ENCODE measurements at regions not wholly inside any gene's neighbourhood (a gene's known extent, or its start where the extent isn't known, plus 50 kb on each side); places are given as distances from the start of the nearest gene placed in this dataset.
A peak's percentile ranks its signal among the peaks of the same experiment; 100 is the strongest.
"Not testable (repeated sequence)": the region's sequence is repeated elsewhere in the genome, so short reads cannot be mapped to it uniquely, and the experiment has no call there.

GRCh38 chr7:10465536-10465935 lies 508.1 kb upstream of the PHF14 start:
- H3K27ac ChIP-seq (ENCODE audit: low read depth in 1 of 2, low read length in 2 of 2); H3K27me3 ChIP-seq (ENCODE audit: control insufficient read depth in 1 of 2, insufficient read depth in 2 of 2, low read length in 1 of 2); intact Hi-C loops (cut with DNase I); ATAC-seq (ENCODE audit: low FRiP score); H3K36me3 ChIP-seq (ENCODE audit: control insufficient read depth in 1 of 2, insufficient read depth in 2 of 2, low read length in 1 of 2); DNase-seq; H3K4me1 ChIP-seq (ENCODE audit: control insufficient read depth in 1 of 2, insufficient read depth in 2 of 2, low read length in 2 of 2); H3K4me3 ChIP-seq (ENCODE audit: low read length in 2 of 2); H3K9me3 ChIP-seq (ENCODE audit: control insufficient read depth, low read length): not testable (repeated sequence)
- 98% methylated on average over 19 of the region's 30 CpGs; no CpG with 5 or more reads in 1 of the 2 donors for WGBS, 2 donors

- 79 to 89% methylated on average over 6 of the region's 6 CpGs for WGBS, 2 donors
- Histone ChIP-seq H3K27ac (ENCODE audit: low read depth in 1 of 2, low read length in 2 of 2) (no peak overlapping the region), H3K36me3 (ENCODE audit: control insufficient read depth in 1 of 2, insufficient read depth in 2 of 2, low read length in 1 of 2) (no peaks in the 10 kb centered on the region), H3K4me1 (ENCODE audit: control insufficient read depth in 1 of 2, insufficient read depth in 2 of 2, low read length in 2 of 2) (no peaks in the 10 kb centered on the region), H3K4me3 (ENCODE audit: low read length in 2 of 2) (no peak overlapping the region), H3K9me3 (ENCODE audit: control insufficient read depth, low read length) (no peaks in the 10 kb centered on the region), H3K27me3 (ENCODE audit: control insufficient read depth in 1 of 2, insufficient read depth in 2 of 2, low read length in 1 of 2) (no peaks in the 10 kb centered on the region)
- intact Hi-C loops (cut with DNase I): no loop called here
- ATAC-seq (ENCODE audit: low FRiP score) (no peak), DNase-seq (no peak)
Observed at GRCh38 chr7:10468908-10469307, 504.8 kb upstream of the PHF14 start.

GRCh38 chr7:10469476-10469875 lies 504.2 kb upstream of the PHF14 start:
- no peak overlapping the region for H3K27ac ChIP-seq (ENCODE audit: low read depth in 1 of 2, low read length in 2 of 2)
- intact Hi-C loops (cut with DNase I): no loop called here

GRCh38 chr7:10471280-10472058 lies 502.2 kb upstream of the PHF14 start:
- Histone ChIP-seq H3K4me1 (ENCODE audit: control insufficient read depth in 1 of 2, insufficient read depth in 2 of 2, low read length in 2 of 2) (no peaks in the 10 kb centered on the region), H3K27me3 (ENCODE audit: control insufficient read depth in 1 of 2, insufficient read depth in 2 of 2, low read length in 1 of 2) (no peaks in the 10 kb centered on the region), H3K36me3 (ENCODE audit: control insufficient read depth in 1 of 2, insufficient read depth in 2 of 2, low read length in 1 of 2) (no peaks in the 10 kb centered on the region), H3K4me3 (ENCODE audit: low read length in 2 of 2) (no peak overlapping the region), H3K27ac (ENCODE audit: low read depth in 1 of 2, low read length in 2 of 2) (no peak overlapping the region), H3K9me3 (ENCODE audit: control insufficient read depth, low read length) (no peaks in the 10 kb centered on the region)
- WGBS, 2 donors: 24 to 31% methylated on average over 2 of the region's 2 CpGs
- ATAC-seq (ENCODE audit: low FRiP score) (no peak), DNase-seq (no peak)
- intact Hi-C loops (cut with DNase I): no loop called here

More at GRCh38 chr7:10469476-10469875, 504.2 kb upstream of the PHF14 start:
- 24 to 30% methylated on average over 7 of the region's 7 CpGs for WGBS, 2 donors
- DNase-seq: no peak
- Histone ChIP-seq H3K9me3 (ENCODE audit: control insufficient read depth, low read length) (no peaks in the 10 kb centered on the region), H3K4me1 (ENCODE audit: control insufficient read depth in 1 of 2, insufficient read depth in 2 of 2, low read length in 2 of 2) (no peaks in the 10 kb centered on the region), H3K4me3 (ENCODE audit: low read length in 2 of 2) (no peak overlapping the region), H3K27me3 (ENCODE audit: control insufficient read depth in 1 of 2, insufficient read depth in 2 of 2, low read length in 1 of 2) (no peaks in the 10 kb centered on the region), H3K36me3 (ENCODE audit: control insufficient read depth in 1 of 2, insufficient read depth in 2 of 2, low read length in 1 of 2) (no peaks in the 10 kb centered on the region)
- ATAC-seq (ENCODE audit: low FRiP score): no peak

- no peak overlapping the region for H3K27ac ChIP-seq (ENCODE audit: low read depth in 1 of 2, low read length in 2 of 2)
- no peaks in the 10 kb centered on the region for H3K27me3 ChIP-seq (ENCODE audit: control insufficient read depth in 1 of 2, insufficient read depth in 2 of 2, low read length in 1 of 2)
- no peaks in the 10 kb centered on the region for H3K36me3 ChIP-seq (ENCODE audit: control insufficient read depth in 1 of 2, insufficient read depth in 2 of 2, low read length in 1 of 2)
- no peak for DNase-seq
- intact Hi-C loops (cut with DNase I): no loop called here
- no peak for ATAC-seq (ENCODE audit: low FRiP score)
- H3K9me3 ChIP-seq (ENCODE audit: control insufficient read depth, low read length): no peaks in the 10 kb centered on the region
- no peak overlapping the region for H3K4me3 ChIP-seq (ENCODE audit: low read length in 2 of 2)
- 41 to 46% methylated on average over 3 of the region's 3 CpGs for WGBS, 2 donors
- H3K4me1 ChIP-seq (ENCODE audit: control insufficient read depth in 1 of 2, insufficient read depth in 2 of 2, low read length in 2 of 2): no peaks in the 10 kb centered on the region
Observed at GRCh38 chr7:10472115-10472514, 501.6 kb upstream of the PHF14 start.

DNA sequence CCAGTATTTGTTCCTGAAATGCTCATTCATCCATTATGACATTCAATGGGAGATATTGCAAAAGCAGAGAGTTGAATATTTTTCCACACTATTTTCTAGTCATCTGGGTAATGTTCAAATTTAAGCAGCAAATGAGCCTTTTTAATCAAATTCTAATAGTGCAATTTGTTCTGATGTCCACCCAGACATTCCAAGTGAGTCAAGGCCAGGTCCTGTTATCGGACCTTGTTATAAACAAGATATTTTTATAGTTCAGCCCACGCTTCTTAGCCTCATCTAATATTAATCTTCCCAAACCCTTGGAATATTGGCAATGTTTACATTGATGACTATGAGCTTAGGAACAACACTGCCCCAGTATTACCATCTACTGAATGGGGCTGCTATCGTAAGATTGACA lies 500.1 kb upstream of the PHF14 start:
- Histone ChIP-seq H3K36me3 (ENCODE audit: control insufficient read depth in 1 of 2, insufficient read depth in 2 of 2, low read length in 1 of 2) (no peaks in the 10 kb centered on the region), H3K9me3 (ENCODE audit: control insufficient read depth, low read length) (no peaks in the 10 kb centered on the region), H3K4me1 (ENCODE audit: control insufficient read depth in 1 of 2, insufficient read depth in 2 of 2, low read length in 2 of 2) (no peaks in the 10 kb centered on the region), H3K27ac (ENCODE audit: low read depth in 1 of 2, low read length in 2 of 2) (no peak overlapping the region), H3K4me3 (ENCODE audit: low read length in 2 of 2) (no peak overlapping the region), H3K27me3 (ENCODE audit: control insufficient read depth in 1 of 2, insufficient read depth in 2 of 2, low read length in 1 of 2) (no peaks in the 10 kb centered on the region)
- ATAC-seq (ENCODE audit: low FRiP score): no peak
- WGBS, 2 donors: 64 to 66% methylated on average over 3 of the region's 3 CpGs
- intact Hi-C loops (cut with DNase I): no loop called here
- no peak for DNase-seq

GRCh38 chr7:10474048-10474447 lies 499.6 kb upstream of the PHF14 start:
- Histone ChIP-seq H3K9me3 (ENCODE audit: control insufficient read depth, low read length) (no peaks in the 10 kb centered on the region), H3K27me3 (ENCODE audit: control insufficient read depth in 1 of 2, insufficient read depth in 2 of 2, low read length in 1 of 2) (no peaks in the 10 kb centered on the region), H3K27ac (ENCODE audit: low read depth in 1 of 2, low read length in 2 of 2) (no peak overlapping the region), H3K4me3 (ENCODE audit: low read length in 2 of 2) (no peak overlapping the region), H3K4me1 (ENCODE audit: control insufficient read depth in 1 of 2, insufficient read depth in 2 of 2, low read length in 2 of 2) (no peaks in the 10 kb centered on the region), H3K36me3 (ENCODE audit: control insufficient read depth in 1 of 2, insufficient read depth in 2 of 2, low read length in 1 of 2) (no peaks in the 10 kb centered on the region)
- intact Hi-C loops (cut with DNase I): no loop called here
- ATAC-seq (ENCODE audit: low FRiP score) (no peak), DNase-seq (no peak)
- 75 to 88% methylated on average over 3 of the region's 3 CpGs for WGBS, 2 donors

DNA sequence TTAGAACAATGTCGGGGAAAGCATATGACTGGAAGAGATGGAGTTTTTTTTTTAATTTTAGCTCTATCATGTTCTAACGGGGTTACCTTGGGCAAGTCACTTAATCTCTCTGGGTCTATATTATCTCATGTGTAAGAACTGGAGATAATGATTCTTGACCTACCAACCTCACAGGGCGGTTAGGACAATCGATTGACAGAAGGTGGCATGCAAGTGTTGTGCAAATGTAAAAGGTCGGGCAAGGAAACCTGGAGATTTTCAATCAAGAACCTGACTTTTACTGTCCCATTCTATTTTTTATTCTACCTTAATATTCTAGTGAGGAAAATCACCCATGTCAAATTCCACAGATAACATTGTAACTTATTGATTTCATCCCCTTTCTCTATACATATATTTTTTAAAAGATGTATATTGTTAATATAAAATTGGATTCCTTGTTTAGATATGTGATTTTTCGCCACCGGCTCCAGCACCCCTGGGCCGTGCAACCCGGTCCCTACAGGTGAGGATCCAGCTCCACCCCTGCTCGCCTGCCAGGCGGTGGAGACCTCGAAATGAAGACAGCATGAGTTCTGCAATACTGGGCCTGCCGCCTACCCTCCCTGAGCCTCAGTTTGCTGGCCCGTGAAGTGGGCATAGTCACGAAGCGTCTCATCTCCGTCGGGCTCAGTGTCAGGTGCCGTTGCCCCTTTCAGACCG lies 497.6 kb upstream of the PHF14 start:
- ATAC-seq (ENCODE audit: low FRiP score) (no peak), DNase-seq (peak in 1 of 2 donors; percentile 41)
- H3K36me3 ChIP-seq (ENCODE audit: control insufficient read depth in 1 of 2, insufficient read depth in 2 of 2, low read length in 1 of 2): no peaks in the 10 kb centered on the region
- intact Hi-C loops (cut with DNase I): no loop called here
- no peaks in the 10 kb centered on the region for H3K9me3 ChIP-seq (ENCODE audit: control insufficient read depth, low read length)
- no peak overlapping the region for H3K4me3 ChIP-seq (ENCODE audit: low read length in 2 of 2)
- 90 to 91% methylated on average over 20 of the region's 20 CpGs for WGBS, 2 donors
- no peaks in the 10 kb centered on the region for H3K27me3 ChIP-seq (ENCODE audit: control insufficient read depth in 1 of 2, insufficient read depth in 2 of 2, low read length in 1 of 2)
- no peak overlapping the region for H3K27ac ChIP-seq (ENCODE audit: low read depth in 1 of 2, low read length in 2 of 2)
- no peaks in the 10 kb centered on the region for H3K4me1 ChIP-seq (ENCODE audit: control insufficient read depth in 1 of 2, insufficient read depth in 2 of 2, low read length in 2 of 2)

DNA sequence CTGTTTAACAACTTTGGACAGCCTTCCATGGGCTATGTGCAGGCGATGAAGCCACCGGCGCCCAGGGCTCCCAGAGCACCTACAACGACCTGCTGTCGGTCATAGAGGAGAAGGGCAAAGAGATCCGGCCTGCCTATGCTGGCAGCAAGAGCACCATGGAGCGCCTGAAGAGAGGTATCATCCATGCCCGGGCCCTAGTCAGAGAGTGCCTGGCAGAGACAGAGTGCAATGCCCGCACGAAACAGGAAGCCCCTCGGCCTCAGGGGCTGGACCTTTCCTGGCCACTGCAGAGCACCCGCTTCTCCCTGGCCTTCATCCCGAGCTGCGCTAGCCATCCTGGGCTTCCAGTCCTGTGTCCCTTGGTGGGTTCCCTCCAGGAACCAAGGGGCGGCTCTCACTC lies 497.0 kb upstream of the PHF14 start:
- WGBS, 2 donors: 92 to 96% methylated on average over 15 of the region's 15 CpGs
- intact Hi-C loops (cut with DNase I): no loop called here
- Histone ChIP-seq H3K36me3 (ENCODE audit: control insufficient read depth in 1 of 2, insufficient read depth in 2 of 2, low read length in 1 of 2) (no peaks in the 10 kb centered on the region), H3K27ac (ENCODE audit: low read depth in 1 of 2, low read length in 2 of 2) (no peak overlapping the region), H3K4me3 (ENCODE audit: low read length in 2 of 2) (no peak overlapping the region), H3K4me1 (ENCODE audit: control insufficient read depth in 1 of 2, insufficient read depth in 2 of 2, low read length in 2 of 2) (no peaks in the 10 kb centered on the region), H3K27me3 (ENCODE audit: control insufficient read depth in 1 of 2, insufficient read depth in 2 of 2, low read length in 1 of 2) (no peaks in the 10 kb centered on the region), H3K9me3 (ENCODE audit: control insufficient read depth, low read length) (no peaks in the 10 kb centered on the region)
- ATAC-seq (ENCODE audit: low FRiP score) (peak; percentile 31), DNase-seq (peak in 1 of 2 donors; percentile 17)

Data from aorta (tissue), 5 donors.